Neural progenitor cell (in vitro differentiated cells): ENCODE measurements at regions not wholly inside any gene's neighbourhood (a gene's known extent, or its start where the extent isn't known, plus 50 kb on each side); places are given as distances from the start of the nearest gene placed in this dataset.

Experiments
- EZH2 ChIP-seq: fragments of 200-600 bp; sonication (generic); IDR thresholded peaks from 2 replicates; pipeline ENCODE4 v1.6.1; 2017; ENCODE audit warnings: antibody characterized with exemption, mild to moderate bottlenecking, moderate library complexity
- EZH2phosphoT487 ChIP-seq: fragments of 200-600 bp; sonication (generic); IDR thresholded peaks from 2 replicates; pipeline ENCODE4 v1.6.1; 2017; ENCODE audit warnings: antibody characterized with exemption
- TF ChIP-seq, protein P1 (sequence below): fragments of 200-600 bp; sonication (generic); IDR thresholded peaks from 2 replicates; pipeline ENCODE4 v1.5.1; 2017; ENCODE audit warnings: antibody characterized with exemption, mild to moderate bottlenecking

DNA sequence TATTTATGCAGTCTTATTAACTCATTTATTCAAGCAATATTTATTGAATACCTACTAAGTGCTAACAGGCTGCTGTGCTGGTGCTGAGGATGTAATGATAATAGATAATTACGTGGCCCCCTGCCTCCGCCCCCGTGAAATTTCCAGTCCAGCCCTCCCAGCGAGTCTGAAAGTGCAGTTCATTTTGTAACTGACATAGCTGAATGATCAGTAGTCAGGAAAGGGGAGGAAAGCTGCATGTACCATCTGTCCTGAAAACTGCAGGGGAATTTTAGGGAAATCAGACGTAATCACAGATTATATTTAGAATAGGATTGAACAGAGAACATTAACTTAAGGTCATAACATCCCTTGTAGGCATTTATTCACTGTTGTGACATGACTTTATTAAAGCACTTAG is 736.8 kb downstream of the MCTP2 start:
- TF ChIP-seq, protein P1, sequence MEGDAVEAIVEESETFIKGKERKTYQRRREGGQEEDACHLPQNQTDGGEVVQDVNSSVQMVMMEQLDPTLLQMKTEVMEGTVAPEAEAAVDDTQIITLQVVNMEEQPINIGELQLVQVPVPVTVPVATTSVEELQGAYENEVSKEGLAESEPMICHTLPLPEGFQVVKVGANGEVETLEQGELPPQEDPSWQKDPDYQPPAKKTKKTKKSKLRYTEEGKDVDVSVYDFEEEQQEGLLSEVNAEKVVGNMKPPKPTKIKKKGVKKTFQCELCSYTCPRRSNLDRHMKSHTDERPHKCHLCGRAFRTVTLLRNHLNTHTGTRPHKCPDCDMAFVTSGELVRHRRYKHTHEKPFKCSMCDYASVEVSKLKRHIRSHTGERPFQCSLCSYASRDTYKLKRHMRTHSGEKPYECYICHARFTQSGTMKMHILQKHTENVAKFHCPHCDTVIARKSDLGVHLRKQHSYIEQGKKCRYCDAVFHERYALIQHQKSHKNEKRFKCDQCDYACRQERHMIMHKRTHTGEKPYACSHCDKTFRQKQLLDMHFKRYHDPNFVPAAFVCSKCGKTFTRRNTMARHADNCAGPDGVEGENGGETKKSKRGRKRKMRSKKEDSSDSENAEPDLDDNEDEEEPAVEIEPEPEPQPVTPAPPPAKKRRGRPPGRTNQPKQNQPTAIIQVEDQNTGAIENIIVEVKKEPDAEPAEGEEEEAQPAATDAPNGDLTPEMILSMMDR: no peak
- TF ChIP-seq EZH2 (no peak), EZH2phosphoT487 (no peak)
